ENCODE measurements at regions not wholly inside any gene's neighbourhood (a gene's known extent, or its start where the extent isn't known, plus 50 kb on each side); places are given as distances from the start of the nearest gene placed in this dataset.
"Not testable (repeated sequence)": the region's sequence is repeated elsewhere in the genome, so short reads cannot be mapped to it uniquely, and the experiment has no call there.

- not testable (repeated sequence) for H3K27me3 ChIP-seq, H3K9me3 ChIP-seq, H3K36me3 ChIP-seq, H3K27ac ChIP-seq, H3K4me1 ChIP-seq, H3K4me2 ChIP-seq, H3K4me3 ChIP-seq, H4K20me1 ChIP-seq, H3K9ac ChIP-seq
These were observed 91.7 kb upstream of the SEC22B start for GRCh38 chr1:120267894-120268551.

GRCh38 chr1:120264564-120264963, 88.2 kb upstream of the SEC22B start:
- not testable (repeated sequence) for H3K4me1 ChIP-seq, H3K9ac ChIP-seq, H3K27ac ChIP-seq, H3K4me2 ChIP-seq, H3K9me3 ChIP-seq, H3K4me3 ChIP-seq, H3K27me3 ChIP-seq, H4K20me1 ChIP-seq, H3K36me3 ChIP-seq

GRCh38 chr1:120262791-120263751, 86.8 kb upstream of the SEC22B start:
- not testable (repeated sequence) for H3K4me2 ChIP-seq, H3K9ac ChIP-seq, H3K27ac ChIP-seq, H4K20me1 ChIP-seq, H3K4me3 ChIP-seq, H3K27me3 ChIP-seq, H3K36me3 ChIP-seq, H3K9me3 ChIP-seq, H3K4me1 ChIP-seq

GRCh38 chr1:120257778-120258105, 81.4 kb upstream of the SEC22B start:
- not testable (repeated sequence) for H3K27me3 ChIP-seq, H3K27ac ChIP-seq, H3K9ac ChIP-seq, H3K36me3 ChIP-seq, H3K4me3 ChIP-seq, H4K20me1 ChIP-seq, H3K4me2 ChIP-seq, H3K4me1 ChIP-seq, H3K9me3 ChIP-seq

GRCh38 chr1:120257064-120257777, 80.9 kb upstream of the SEC22B start:
- H3K4me2 ChIP-seq, H3K27me3 ChIP-seq, H3K9ac ChIP-seq, H3K27ac ChIP-seq, H3K9me3 ChIP-seq, H3K4me3 ChIP-seq, H4K20me1 ChIP-seq, H3K36me3 ChIP-seq, H3K4me1 ChIP-seq: not testable (repeated sequence)

- not testable (repeated sequence) for H3K9ac ChIP-seq, H3K27ac ChIP-seq, H3K27me3 ChIP-seq, H3K9me3 ChIP-seq, H3K4me2 ChIP-seq, H3K36me3 ChIP-seq, H3K4me3 ChIP-seq, H4K20me1 ChIP-seq, H3K4me1 ChIP-seq
These were observed 74.4 kb upstream of the SEC22B start for GRCh38 chr1:120250756-120251155.

GRCh38 chr1:120248726-120249427, 72.6 kb upstream of the SEC22B start:
- H3K9me3 ChIP-seq, H3K4me2 ChIP-seq, H4K20me1 ChIP-seq, H3K9ac ChIP-seq, H3K4me1 ChIP-seq, H3K27ac ChIP-seq, H3K27me3 ChIP-seq, H3K4me3 ChIP-seq, H3K36me3 ChIP-seq: not testable (repeated sequence)

- not testable (repeated sequence) for H3K9ac ChIP-seq, H3K4me1 ChIP-seq, H3K27ac ChIP-seq, H3K4me2 ChIP-seq, H3K9me3 ChIP-seq, H3K27me3 ChIP-seq, H3K4me3 ChIP-seq, H4K20me1 ChIP-seq, H3K36me3 ChIP-seq
These were observed 71.9 kb upstream of the SEC22B start for GRCh38 chr1:120248203-120248602.

GRCh38 chr1:120243867-120244266, 67.5 kb upstream of the SEC22B start:
- not testable (repeated sequence) for H3K4me2 ChIP-seq, H4K20me1 ChIP-seq, H3K9me3 ChIP-seq, H3K27me3 ChIP-seq, H3K4me1 ChIP-seq, H3K9ac ChIP-seq, H3K4me3 ChIP-seq, H3K27ac ChIP-seq, H3K36me3 ChIP-seq

- not testable (repeated sequence) for H4K20me1 ChIP-seq, H3K4me1 ChIP-seq, H3K9ac ChIP-seq, H3K27ac ChIP-seq, H3K4me2 ChIP-seq, H3K36me3 ChIP-seq, H3K9me3 ChIP-seq, H3K4me3 ChIP-seq, H3K27me3 ChIP-seq
These were observed 66.3 kb upstream of the SEC22B start for GRCh38 chr1:120242582-120242981.

- H4K20me1 ChIP-seq, H3K27ac ChIP-seq, H3K27me3 ChIP-seq, H3K9ac ChIP-seq, H3K36me3 ChIP-seq, H3K9me3 ChIP-seq, H3K4me3 ChIP-seq, H3K4me1 ChIP-seq, H3K4me2 ChIP-seq: not testable (repeated sequence)
These were observed 65.5 kb upstream of the SEC22B start for GRCh38 chr1:120241868-120242267.

GRCh38 chr1:120240181-120240580, 63.9 kb upstream of the SEC22B start:
- not testable (repeated sequence) for H3K4me1 ChIP-seq, H3K27ac ChIP-seq, H4K20me1 ChIP-seq, H3K9ac ChIP-seq, H3K4me2 ChIP-seq, H3K4me3 ChIP-seq, H3K36me3 ChIP-seq, H3K27me3 ChIP-seq, H3K9me3 ChIP-seq

- not testable (repeated sequence) for H4K20me1 ChIP-seq, H3K4me3 ChIP-seq, H3K4me1 ChIP-seq, H3K9ac ChIP-seq, H3K9me3 ChIP-seq, H3K27ac ChIP-seq, H3K36me3 ChIP-seq, H3K27me3 ChIP-seq, H3K4me2 ChIP-seq
These were observed 63.0 kb upstream of the SEC22B start for GRCh38 chr1:120239351-120239750.

GRCh38 chr1:120238867-120239266, 62.5 kb upstream of the SEC22B start:
- H3K36me3 ChIP-seq, H3K9ac ChIP-seq, H3K4me1 ChIP-seq, H3K27me3 ChIP-seq, H3K9me3 ChIP-seq, H3K4me3 ChIP-seq, H4K20me1 ChIP-seq, H3K4me2 ChIP-seq, H3K27ac ChIP-seq: not testable (repeated sequence)
